T-helper 9 cell (primary cell): ENCODE measurements at regions not wholly inside any gene's neighbourhood (a gene's known extent, or its start where the extent isn't known, plus 50 kb on each side); places are given as distances from the start of the nearest gene placed in this dataset.

Experiments
- DNase-seq: peaks from one replicate; pipeline ENCODE4 v3.0.0-alpha.2; 2020

DNA sequence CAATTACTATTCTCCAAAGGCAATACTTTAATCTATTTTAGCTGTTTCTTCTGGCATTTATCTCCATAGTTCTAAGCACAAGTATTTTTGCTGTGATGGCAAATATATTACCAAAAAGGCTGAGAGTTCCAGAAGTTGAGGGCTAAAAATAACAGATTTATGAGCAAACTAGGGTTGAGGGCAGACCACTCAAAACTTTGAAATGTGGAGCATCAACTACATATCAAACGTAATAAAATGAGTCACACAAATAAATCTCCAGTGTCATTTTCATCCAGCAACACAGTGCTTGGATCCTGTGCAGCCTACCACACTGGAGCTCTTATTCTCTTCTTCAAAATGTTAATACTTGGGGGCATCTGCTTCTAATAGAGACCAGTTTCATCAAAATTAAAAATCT is 163.9 kb downstream of the HS3ST1 start:
- no peak for DNase-seq

DNA sequence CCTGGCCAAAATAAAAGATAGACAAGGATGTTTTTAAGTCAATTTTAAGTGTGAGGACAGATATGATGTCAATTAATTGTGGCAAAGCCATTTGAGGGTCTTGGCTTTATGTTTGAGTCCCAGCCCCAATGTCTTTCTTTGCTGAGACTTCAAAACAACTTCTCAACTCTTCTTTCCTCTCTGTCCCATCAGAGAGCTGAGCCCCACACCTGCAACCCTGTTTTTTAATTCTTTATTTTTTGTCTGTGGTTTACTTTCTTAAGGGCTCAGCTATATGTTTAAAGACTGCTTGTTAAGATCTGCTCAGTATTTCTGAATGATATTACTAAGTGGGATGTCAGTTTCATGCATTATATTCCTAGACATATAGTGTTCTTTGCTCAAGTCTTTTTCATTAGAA is 164.3 kb downstream of the HS3ST1 start:
- no peak for DNase-seq

DNA sequence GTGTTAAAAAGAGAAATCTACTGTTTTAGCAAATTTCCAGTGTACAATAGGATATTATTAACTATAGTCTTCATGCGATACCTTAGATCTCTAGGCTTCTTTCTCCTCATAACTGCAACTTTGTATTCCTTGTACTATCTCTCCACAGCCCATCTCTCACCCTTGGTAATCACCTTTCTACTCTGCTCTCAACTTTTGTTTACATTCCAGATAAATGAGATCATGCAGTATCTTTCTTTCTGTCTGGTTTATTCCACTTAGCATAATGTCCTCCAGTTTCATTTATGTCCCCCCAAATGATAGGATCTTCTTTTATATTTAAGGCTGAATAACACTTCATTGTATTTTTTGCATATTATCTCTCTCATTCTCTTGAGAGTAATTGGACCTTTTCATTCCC is 165.5 kb downstream of the HS3ST1 start:
- no peak for DNase-seq

DNA sequence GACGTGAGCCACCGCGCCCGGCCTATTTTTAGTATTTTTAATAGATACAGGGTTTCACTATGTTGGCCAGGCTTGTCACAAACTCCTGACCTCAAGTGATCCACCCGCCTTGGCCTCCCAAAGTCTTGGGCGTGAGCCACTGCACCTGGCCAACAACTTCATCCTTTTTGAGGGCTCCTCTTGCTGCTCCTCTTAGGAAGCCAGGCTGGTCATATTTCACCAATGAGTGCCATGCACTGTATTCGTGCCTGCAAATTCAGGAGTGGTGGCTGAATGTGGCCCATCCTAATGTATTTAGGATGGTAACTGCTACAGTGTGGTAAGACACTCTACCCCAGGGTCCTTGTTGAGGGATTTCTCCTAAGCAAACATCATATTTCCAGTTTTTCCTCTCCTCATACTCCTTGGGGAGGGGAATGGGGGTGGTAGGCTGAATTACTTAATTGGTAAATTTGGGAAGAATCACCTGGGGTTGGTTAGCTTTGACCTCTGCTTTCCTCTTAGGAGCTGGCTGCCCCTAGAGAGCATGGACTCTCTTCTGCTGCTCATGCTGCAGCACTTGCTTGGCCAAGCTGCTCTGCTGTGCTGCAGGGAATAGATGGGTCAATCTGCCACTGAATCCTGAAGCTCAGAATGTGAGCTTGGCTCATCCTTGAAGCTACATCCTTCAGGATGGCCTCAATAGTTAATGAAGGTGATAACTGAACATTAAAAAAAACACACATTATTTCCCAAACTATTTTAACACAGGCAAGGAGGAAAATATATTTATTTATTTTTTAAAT is 167.4 kb downstream of the HS3ST1 start:
- DNase-seq: no peak

DNA sequence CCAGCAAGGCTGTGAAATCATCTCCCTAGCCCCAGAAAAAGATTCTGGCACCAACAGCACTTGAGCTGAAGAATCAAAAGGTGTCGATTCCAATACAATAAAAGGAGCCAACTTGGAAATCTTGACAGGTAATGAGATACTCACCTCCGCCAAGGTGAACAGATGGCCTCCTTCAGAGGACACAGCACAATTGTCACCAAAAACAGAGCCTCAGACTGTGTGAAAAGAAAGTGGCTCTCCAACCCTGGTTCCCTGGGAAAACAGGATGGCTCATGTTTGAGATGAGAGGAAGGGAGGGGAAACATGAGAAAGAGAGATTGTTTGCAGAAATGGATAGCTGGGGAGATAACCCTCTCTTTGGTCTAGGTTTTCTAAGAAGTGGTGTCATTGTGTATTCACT is 168.9 kb downstream of the HS3ST1 start:
- no peak for DNase-seq

DNA sequence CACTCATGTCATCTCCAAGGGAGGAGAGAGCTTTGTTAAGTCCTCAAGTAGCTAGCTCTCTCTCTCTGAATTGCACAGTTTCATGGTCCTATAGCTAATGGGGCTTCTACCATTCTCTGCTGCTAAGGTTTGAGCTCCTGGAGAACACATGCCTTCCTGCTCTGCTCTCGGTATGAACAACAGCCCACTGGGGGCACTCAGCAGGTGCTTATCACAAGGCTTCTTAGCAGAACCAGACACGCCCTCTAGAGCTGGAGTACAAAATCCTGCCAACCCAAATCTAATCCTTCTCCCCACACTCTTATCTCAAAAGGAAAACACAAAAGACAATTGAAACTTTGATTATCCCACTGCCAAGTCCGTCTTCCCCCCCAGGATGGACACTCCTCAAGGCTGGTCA is 176.5 kb downstream of the HS3ST1 start:
- DNase-seq: no peak

DNA sequence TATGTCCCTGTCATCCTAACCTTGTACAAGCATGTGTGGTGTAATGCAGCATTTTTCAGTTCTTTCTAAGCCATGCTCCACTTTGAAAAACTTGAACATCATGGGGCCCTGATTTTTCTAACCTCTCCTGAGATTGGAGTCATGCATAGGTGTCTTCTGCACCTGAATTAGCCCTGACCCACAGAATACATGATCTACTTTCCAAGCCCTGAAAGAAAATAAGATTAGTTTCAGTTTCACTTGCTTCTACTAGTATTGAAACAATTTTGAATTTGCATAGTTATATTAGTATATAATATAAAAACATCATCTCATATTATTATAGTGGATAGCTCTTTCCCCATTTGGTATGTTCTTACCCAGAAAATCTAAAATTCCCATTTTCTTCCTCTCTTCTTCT is 178.2 kb downstream of the HS3ST1 start:
- no peak for DNase-seq

DNA sequence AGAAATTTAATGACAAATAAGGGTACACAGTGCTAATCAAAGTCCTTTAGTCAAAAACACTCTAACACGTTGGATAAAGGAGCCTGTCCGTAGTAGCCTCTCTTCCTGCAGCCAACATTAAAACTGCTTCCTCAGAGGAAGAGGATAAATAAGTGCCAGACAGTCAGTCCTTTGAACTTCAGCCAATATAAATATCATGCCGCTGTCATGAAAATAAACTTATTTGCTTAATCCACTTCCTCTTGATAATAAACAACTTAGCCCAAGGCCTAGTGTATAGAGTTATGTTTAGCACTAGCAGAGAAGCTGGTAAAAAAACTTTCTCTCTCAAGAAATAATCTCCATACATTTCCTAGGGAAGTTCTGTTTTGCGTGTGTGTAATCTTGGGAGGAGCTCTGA is 196.7 kb downstream of the HS3ST1 start:
- DNase-seq: no peak

DNA sequence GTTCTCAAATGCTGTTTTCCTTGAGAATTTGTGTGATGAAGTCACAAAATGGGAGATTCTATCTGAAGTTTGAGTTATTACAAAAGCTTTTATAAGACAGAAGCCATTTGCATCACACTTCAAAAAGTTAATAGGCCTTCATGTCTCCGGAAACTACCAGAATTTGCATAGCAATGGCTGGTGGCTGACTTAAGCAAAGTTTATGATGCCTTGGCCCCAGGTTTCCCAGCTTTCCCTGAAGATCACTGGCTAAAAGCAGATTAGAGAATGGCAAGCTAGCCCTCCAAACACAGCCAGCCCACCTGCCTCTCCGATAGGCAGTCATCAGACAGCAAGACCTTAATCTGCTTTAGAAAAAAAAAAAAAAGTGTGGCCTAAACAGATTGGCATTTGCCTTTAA is 197.8 kb downstream of the HS3ST1 start:
- no peak for DNase-seq

DNA sequence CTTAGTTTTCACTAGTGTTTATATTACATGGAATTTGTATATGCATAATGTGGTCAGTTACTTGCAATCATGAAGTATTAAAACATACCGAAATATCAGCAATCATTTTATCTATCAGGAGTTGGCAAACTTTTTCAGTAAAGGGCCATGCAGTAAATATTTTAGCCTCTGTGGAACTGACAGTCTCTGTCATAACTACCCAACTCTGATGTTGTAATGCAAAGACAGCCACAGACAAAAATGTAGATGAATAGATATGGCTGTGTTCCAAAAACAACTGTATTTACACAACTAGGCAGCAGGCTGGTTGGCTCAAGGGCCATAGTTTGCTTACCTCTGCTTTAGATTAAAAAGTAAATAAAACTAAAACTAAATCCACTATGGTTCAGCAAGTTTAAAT is 200.2 kb downstream of the HS3ST1 start:
- DNase-seq: no peak

DNA sequence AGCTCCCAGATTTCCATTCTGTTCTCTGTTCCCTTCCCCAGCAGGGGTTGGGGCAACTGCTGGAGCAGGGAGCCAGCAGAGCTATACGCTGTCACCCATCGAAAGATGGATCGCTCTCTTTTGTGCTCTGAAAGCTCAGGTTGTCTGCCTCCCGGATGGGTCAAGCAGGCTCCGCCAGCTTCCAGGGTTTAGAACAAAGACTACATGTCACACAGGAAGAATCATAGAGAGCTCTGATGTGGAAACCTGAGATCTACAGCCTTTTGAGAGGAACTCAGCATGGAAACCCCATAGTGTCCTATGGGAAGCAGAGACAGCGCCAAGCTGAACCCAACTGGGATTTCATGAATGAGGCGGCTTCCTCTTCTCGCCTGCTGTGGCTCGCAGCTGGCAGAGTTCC is 205.4 kb downstream of the HS3ST1 start:
- DNase-seq: no peak

DNA sequence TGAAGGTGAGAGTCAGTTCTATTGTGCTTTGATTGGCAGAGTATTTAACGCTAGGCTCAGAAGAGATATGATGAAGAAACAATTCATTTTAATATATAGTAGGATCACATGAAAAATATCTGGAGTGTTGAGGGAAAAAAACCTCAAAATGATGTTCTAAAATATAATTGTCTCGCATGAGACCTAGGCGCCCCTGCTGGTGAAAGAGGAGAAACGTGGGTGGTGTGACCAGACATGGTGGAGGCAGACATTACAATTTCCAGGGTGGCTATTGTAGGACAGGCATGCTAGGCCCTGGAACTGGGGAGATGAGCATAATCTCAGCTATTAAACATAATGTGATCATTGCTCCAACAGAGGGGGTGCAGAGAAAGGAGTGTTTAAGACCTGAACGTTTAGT is 210.0 kb downstream of the HS3ST1 start:
- no peak for DNase-seq

DNA sequence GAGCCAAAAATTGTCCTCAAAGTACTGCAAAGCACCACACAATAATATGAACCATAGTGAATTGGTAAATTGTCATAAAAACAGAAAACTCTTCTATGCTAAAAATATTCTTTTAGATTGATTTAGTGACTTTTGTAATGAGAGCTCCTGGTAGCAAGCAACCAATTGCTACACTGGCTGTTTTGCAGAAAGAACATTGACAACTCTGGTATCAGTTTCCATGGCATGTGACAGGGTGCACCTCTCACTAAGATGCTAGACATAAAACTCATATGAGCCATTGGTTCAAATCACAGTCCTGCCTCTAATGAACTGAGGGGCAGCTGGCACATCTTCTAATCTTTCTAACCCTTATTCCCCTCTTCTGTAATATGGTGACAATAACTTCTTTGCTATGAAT is 212.2 kb downstream of the HS3ST1 start:
- DNase-seq: no peak

DNA sequence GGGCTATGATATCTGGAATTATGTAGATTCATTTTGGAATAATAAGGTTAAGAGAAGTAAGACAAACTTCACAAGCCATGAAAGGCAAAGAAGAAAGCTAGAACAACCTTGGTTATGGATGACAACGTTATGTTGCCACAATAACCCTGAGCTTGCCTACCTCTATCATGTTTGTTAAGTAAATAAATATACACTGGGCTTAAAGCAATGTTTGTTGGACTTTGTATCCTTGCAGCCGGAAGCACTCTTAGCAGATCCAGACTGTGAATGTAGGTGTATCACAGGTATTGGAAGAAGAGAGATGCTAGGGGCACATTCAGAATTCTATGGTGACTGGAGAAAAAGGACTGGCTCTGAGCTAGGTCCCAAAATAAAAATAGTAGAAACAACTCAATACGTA is 214.4 kb downstream of the HS3ST1 start:
- no peak for DNase-seq

DNA sequence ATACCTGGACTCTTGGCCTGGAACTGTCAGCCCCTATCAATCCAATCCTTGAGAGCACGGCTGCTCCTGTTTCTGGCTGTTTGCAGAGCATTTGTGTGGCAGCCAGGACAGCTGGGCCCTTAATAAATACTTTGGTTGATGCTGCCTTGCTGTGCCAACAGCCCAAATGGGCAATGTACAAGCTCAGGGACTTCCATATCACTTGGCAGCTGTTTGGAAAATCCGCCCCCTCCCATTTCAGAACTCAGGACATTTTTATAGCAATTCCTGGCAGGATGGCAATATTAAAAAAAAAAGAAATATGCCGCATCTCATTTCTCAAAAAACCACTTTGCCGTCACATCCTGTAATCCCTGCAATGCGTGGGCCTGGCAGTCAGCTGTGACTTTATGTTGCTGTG is 218.9 kb downstream of the HS3ST1 start:
- no peak for DNase-seq

DNA sequence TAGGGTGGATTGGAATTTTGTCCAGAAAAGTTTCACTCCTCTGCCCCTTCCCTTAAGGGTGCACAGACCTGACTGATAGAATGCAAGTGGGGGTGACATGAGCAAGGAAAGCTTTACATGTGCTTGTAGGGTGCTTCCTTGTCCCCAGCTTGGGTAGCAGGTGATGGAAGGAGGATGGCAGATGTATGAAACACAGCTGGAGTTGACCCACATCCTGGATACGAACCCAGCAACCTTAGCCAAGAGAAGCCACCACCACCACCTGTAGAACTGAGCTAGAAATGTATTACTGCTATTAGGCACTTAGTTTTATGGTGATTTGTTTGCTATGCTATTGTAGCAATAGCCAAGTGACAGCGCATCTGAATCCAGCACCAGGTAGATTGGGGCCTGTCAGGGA is 227.4 kb downstream of the HS3ST1 start:
- DNase-seq: no peak

DNA sequence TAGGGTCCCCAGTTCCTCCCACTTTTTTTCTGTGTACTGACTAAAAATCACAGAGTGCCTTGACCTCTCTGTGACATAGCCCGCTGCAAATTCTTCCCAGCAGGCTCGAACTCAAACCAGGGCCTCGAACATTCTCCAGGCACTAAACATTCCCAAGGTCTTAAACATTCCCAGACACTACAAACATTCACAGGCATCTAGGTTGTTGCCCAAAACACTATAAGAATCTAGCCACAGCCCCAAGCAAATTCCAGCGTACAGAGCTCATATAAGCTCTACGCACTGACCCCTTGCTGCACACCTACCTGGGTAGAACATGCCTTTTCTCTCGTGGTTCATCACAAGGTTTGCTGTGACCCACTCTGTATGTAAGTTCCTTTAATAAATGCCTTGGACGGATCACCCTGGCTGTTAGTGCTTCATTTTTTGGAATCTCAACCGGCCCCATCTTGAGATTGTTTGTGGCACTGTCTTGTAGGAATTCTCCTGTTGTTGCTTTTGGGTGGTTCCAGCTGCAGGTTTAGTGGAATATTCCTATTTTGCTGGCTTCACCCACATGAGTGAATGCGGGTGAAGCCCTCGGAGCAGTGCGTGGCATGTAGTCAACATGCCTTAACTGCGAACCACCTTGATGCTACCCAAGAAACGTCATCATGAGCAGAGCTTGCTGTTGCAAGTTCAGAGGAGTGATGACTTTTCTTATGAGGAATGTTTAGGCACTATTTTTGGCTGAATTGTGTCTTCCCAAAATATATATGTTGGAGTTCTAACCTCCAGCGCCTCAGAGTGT is 230.0 kb downstream of the HS3ST1 start:
- DNase-seq: no peak

DNA sequence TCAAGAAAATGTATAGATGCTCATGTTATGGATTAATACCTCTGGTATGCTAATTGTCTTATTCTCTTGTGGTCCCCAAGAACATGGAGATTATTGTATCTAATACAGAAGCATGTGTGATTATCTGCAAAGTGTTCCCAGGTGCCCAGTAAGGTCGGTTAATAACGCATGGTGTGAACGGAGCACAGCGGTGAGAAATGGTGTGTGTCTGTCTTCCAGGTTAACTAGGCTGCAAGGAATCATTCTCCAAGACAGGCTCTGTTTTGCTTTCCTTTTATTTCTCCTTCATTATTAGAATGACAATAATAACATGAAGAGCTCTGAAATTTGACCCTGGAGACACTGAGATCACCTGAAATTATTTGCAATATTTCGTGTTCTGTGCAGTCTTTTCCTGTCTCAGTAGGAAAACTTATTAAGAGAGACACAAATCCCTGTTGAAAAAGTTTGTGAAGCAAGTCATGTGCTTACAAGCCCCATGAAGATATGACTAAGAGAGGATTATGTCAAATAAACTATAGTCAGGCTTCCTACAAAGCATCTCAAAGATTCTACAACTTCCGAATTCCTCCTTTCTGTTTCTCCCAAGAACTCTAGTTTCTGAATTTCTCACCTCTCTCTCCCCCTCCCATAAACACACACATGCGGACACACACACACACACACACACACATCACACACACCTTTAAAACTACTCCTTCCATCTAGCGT is 230.9 kb downstream of the HS3ST1 start:
- no peak for DNase-seq

DNA sequence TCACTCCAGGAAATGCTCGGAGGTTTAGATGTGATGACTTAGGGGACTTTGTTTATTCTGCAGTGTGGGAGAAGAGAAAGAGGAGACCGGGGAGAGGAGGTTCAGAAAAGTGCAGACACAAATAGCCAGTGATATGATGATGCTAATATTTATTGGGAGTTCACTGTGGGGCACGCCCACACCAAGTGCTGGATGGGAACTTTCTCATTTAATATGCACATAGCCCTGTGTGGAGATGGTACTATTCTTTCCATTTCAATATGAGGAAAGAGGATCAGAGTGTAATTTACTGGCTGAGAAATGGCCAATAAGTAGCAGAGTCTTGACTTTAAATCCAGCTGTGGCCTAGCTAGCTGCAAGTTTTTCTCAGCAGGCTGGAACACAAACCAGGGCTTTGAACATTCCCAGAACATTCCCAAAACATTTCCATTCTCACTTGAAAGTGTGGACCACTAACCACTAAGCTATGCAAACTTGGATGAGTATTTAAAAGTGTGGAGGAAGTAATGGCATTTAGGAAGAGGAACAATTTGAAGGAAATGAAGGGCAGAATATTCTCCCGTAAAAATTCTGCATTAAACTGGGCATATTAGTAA is 231.7 kb downstream of the HS3ST1 start:
- DNase-seq: no peak

DNA sequence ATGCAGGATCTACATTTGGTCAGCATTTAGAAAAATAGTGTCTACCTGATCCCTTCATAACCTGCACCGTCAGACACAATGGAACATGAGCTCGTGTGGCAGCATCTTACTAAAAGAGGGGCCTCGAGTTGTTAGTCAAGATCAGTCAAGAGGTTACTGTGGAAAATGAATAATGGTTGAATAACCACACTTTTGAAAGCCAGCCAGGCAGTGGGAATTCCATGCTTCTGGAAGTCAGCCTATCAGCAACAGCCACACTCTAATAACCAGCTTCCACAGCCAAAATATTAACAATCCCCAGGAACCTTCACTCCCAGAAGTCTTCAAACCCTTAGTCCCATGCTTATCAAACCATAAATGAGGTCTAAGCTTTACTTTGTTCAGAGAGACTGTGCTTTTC is 234.3 kb downstream of the HS3ST1 start:
- no peak for DNase-seq

DNA sequence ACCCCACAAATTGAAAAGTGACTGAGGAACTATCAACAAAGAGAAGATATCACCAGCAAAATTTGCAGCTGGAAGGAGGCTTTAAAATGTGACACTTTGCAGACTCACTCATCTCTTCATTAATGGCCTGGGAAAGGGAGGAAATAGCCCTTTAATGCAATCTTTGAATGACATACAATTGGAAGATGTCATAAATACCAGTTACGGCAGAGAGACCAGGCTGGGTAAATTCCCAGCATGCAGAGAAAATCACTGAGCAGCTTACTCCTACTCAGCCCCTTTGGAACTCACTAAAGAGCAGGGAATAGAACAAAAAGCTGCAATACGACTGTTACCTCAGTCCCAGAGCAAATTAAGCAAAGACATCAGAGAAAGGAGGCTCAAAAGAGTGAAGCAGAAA is 238.9 kb downstream of the HS3ST1 start:
- no peak for DNase-seq

DNA sequence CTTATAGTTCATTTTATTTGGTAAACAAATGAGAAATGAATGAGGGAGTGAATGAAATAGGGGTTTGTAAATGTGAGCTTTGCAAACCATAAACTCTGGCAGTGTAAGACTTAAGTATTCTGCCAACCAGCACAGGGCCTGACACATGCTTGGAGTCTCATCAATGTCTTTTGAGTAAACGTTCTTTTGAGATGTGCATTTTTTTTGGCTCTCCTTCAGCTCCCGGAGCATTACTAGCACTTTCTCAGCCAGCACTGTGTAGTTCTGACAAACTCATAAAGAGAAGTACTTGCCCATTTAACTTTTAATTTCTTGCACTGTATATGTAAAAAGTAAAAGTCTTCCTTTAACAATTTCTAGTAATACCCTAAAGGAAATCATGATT is 245.3 kb downstream of the HS3ST1 start:
- DNase-seq: no peak

DNA sequence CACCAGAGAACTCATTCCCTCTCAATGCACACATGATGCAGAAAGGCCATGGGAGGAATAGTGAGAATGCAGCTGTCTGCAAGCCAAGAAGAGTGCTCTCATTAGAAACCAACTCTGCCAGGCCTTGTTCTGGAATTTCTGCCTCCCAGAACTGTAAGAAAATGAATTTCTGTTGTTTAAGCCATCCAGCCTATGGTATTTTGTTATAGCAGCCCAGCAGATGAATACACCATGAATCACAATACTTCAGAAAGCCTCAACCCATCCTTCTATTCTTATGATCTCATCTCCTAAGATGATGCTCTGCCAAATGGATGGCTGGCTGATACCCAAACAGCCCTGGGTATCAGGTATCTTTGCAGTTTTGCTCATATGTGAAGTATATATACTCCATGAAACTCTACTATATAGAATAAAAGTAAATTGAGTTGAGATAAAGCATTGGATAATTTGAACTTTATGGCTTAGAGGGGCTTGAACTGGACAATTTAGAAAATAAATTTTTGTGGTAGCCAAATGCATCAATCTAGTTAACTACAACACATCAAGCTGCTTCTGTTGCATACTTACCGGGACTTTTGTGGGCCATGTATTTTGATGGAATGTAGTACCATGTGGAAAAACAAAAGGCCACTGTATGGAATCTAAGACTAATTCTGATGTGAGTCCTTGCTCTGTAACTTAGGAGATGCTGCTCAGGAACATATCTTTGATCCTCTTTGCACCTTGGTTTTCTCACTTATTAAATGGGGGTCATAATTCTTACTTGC is 245.9 kb downstream of the HS3ST1 start:
- no peak for DNase-seq
